ENCODE measurements at regions not wholly inside any gene's neighbourhood (a gene's known extent, or its start where the extent isn't known, plus 50 kb on each side); places are given as distances from the start of the nearest gene placed in this dataset.

DNA sequence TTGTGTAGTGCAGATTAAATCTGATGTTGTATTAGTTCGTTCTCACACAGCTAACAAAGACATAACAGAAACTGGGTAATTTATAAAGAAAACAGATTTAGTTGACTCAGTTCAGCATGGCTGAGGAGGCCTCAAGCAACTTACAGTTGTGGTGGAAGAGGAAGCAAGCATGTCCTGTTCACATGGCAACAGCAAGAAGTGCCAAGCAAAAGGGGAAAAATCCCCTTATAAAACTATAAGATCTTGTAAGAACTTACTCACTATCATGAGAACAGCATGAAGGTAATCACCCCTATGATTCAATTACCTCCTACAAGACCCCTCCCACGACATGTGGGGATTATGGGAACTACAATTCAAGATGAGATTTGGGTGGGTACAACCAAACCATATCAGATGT lies 238.6 kb upstream of the PRR16 start:
- Histone ChIP-seq H3K27me3 (ENCODE audit: insufficient read depth) (no peaks in the 10 kb centered on the region), H3K27ac (ENCODE audit: low read depth in 2 of 2, low read length in 1 of 2) (no peak overlapping the region), H3K4me2 (no peak overlapping the region), H3K9ac (no peak overlapping the region), H3K4me1 (ENCODE audit: control insufficient read depth in 1 of 2, insufficient read depth in 2 of 2, low read depth in 1 of 2, low read length in 1 of 2) (no peaks in the 10 kb centered on the region), H4K20me1 (ENCODE audit: insufficient read depth) (no peaks in the 10 kb centered on the region), H2AFZ (ENCODE audit: low read depth) (no peak overlapping the region), H3K36me3 (replicated peaks in 1 of 2; ENCODE audit: control insufficient read depth in 1 of 2, insufficient read depth in 2 of 2, low read length in 1 of 2) (no peaks in the 10 kb centered on the region), H3K9me3 (no peaks in the 10 kb centered on the region), H3K4me3 (ENCODE audit: low read depth in 2 of 2, low read length in 1 of 2) (no peak overlapping the region), H3K79me2 (ENCODE audit: insufficient read depth) (no peaks in the 10 kb centered on the region), H3K9me2 (no peaks in the 10 kb centered on the region; the same call in 1 of the 2 replicates), H3F3A (replicated peaks; ENCODE audit: insufficient read depth) (no peaks in the 10 kb centered on the region)
- no peak for DNase-seq
- WGBS (ENCODE audit: low lambda C conversion rate): 48% methylated on average over 2 of the region's 2 CpGs
- ChIA-PET CTCF (no interaction called here), POLR2A (no interaction called here)
- TF ChIP-seq CHD2 (IDR thresholded peaks at IDR 0.05; ENCODE audit: low read length, partially characterized antibody) (no peak), SMC3 (IDR thresholded peaks at IDR 0.05; ENCODE audit: low read depth, low read length) (no peak), FOSL2 (IDR thresholded peaks at IDR 0.05; ENCODE audit: borderline replicate concordance, low read depth) (no peak), EZH2phosphoT487 (IDR thresholded peaks at IDR 0.05; ENCODE audit: borderline replicate concordance, low read depth) (no peak), YY1 (IDR thresholded peaks at IDR 0.05; ENCODE audit: low read depth) (no peak), GABPA (IDR thresholded peaks at IDR 0.05; ENCODE audit: low read depth) (no peak), JUND (IDR thresholded peaks at IDR 0.05) (no peak), POLR2AphosphoS5 (IDR thresholded peaks at IDR 0.05; ENCODE audit: low read depth, low read length) (no peak), RFX5 (IDR thresholded peaks at IDR 0.05; ENCODE audit: low read length) (no peak), MEF2A (IDR thresholded peaks at IDR 0.05; ENCODE audit: borderline replicate concordance, low read depth) (no peak), RAD21 (IDR thresholded peaks at IDR 0.05; ENCODE audit: low read length) (no peak), EP300 (IDR thresholded peaks at IDR 0.05; ENCODE audit: borderline replicate concordance in 1 of 2, low read depth in 1 of 2, low read length in 1 of 2) (no peak)
- TF ChIP-seq, protein P1, sequence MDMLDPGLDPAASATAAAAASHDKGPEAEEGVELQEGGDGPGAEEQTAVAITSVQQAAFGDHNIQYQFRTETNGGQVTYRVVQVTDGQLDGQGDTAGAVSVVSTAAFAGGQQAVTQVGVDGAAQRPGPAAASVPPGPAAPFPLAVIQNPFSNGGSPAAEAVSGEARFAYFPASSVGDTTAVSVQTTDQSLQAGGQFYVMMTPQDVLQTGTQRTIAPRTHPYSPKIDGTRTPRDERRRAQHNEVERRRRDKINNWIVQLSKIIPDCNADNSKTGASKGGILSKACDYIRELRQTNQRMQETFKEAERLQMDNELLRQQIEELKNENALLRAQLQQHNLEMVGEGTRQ (IDR thresholded peaks at IDR 0.05; ENCODE audit: borderline replicate concordance, low read depth, low read length): no peak
- TF ChIP-seq, protein P2, sequence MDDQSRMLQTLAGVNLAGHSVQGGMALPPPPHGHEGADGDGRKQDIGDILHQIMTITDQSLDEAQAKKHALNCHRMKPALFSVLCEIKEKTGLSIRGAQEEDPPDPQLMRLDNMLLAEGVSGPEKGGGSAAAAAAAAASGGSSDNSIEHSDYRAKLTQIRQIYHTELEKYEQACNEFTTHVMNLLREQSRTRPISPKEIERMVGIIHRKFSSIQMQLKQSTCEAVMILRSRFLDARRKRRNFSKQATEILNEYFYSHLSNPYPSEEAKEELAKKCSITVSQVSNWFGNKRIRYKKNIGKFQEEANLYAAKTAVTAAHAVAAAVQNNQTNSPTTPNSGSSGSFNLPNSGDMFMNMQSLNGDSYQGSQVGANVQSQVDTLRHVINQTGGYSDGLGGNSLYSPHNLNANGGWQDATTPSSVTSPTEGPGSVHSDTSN (IDR thresholded peaks at IDR 0.05): no peak
- TF ChIP-seq, protein P3, sequence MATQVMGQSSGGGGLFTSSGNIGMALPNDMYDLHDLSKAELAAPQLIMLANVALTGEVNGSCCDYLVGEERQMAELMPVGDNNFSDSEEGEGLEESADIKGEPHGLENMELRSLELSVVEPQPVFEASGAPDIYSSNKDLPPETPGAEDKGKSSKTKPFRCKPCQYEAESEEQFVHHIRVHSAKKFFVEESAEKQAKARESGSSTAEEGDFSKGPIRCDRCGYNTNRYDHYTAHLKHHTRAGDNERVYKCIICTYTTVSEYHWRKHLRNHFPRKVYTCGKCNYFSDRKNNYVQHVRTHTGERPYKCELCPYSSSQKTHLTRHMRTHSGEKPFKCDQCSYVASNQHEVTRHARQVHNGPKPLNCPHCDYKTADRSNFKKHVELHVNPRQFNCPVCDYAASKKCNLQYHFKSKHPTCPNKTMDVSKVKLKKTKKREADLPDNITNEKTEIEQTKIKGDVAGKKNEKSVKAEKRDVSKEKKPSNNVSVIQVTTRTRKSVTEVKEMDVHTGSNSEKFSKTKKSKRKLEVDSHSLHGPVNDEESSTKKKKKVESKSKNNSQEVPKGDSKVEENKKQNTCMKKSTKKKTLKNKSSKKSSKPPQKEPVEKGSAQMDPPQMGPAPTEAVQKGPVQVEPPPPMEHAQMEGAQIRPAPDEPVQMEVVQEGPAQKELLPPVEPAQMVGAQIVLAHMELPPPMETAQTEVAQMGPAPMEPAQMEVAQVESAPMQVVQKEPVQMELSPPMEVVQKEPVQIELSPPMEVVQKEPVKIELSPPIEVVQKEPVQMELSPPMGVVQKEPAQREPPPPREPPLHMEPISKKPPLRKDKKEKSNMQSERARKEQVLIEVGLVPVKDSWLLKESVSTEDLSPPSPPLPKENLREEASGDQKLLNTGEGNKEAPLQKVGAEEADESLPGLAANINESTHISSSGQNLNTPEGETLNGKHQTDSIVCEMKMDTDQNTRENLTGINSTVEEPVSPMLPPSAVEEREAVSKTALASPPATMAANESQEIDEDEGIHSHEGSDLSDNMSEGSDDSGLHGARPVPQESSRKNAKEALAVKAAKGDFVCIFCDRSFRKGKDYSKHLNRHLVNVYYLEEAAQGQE (IDR thresholded peaks at IDR 0.05; ENCODE audit: low read depth, low read length): no peak
